ENCODE measurements at regions not wholly inside any gene's neighbourhood (a gene's known extent, or its start where the extent isn't known, plus 50 kb on each side); places are given as distances from the start of the nearest gene placed in this dataset.

DNA sequence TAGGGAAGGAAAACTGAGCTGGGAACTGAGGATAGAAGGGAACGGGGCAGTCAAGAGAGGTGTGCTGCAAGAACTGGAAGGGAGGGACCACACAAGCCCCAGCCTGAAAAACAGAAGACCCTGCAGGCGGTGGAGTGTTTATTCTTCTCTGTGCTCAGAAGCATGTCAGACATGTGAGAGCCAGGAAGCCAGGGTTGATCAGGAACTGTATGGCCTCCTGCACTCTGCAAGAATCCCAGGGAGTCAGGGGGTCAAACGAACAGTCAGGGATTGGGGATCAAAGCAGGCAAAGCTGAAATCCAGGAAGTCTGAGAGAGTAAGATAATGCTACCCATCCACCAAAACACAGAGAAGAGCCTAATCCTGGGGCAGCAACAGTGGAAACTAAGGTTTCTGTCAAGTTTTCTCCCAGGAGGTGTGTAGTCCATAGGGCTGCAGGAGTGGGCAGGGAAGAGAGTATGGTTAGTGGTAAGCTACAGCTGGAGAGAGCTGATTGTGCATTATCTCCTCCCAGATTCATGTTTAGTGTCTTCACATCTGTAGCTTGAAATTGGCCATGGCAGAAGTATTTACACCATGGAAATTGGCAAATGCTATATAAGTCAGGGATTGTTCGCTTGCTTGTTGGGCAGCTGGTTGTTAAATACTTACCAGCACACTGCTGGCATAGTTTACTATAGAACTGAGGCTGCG lies 115.4 kb upstream of the SLC44A1 start:
- TF ChIP-seq CTCF (IDR thresholded peaks at IDR 0.05; ENCODE audit: low read length) (no peak), EZH2phosphoT487 (IDR thresholded peaks at IDR 0.05; ENCODE audit: low read length) (no peak), EZH2 (optimal IDR thresholded peaks at IDR 0.05; ENCODE audit: low read depth, low read length) (no peak)
